Body of pancreas (tissue), 4 donors: ENCODE measurements at regions not wholly inside any gene's neighbourhood (a gene's known extent, or its start where the extent isn't known, plus 50 kb on each side); places are given as distances from the start of the nearest gene placed in this dataset.

Experiments used
- ATAC-seq: fragments of 150-250 bp; one replicate; pipeline ENCODE4 v1.9.1; 2016
- DNase-seq, 4 donors: peaks; one replicate each; pipeline ENCODE4 v3.0.0-alpha.2; 2019
- H3K27ac ChIP-seq, 4 donors: fragments of 200-600 bp; sonication (generic); 1 replicate in 3 of 4; 2 replicates in 1 of 4; pipeline versions ENCODE4 v1.5.1 to v1.6.1; 2016 to 2019; ENCODE audit warnings: mild to moderate bottlenecking in 1 of 4, mixed read lengths in 1 of 4, moderate library complexity in 1 of 4
- H3K27me3 ChIP-seq, 2 donors: fragments of 200-600 bp; sonication (generic); one replicate each; pipeline ENCODE4 v1.6.0; 2016; ENCODE audit warnings: mild to moderate bottlenecking in 1 of 2
- H3K36me3 ChIP-seq, 2 donors: fragments of 200-600 bp; sonication (generic); replicated peaks in 1 of 2; 2 replicates each; pipeline ENCODE4 v1.5.1; 2016; ENCODE audit warnings: low read depth in 2 of 2; ENCODE audit not compliant: insufficient read depth in 1 of 2
- H3K4me1 ChIP-seq: fragments of 200-600 bp; sonication (generic); one replicate; pipeline ENCODE4 v1.6.0; 2016
- H3K4me3 ChIP-seq, 2 donors: fragments of 200-600 bp; sonication (generic); 1 replicate in 1 of 2; 2 replicates in 1 of 2; pipeline ENCODE4 v1.5.1; 2016 to 2019
- H3K9me3 ChIP-seq, 3 donors: fragments of 200-600 bp; sonication (generic); 1 replicate in 2 of 3; 2 replicates in 1 of 3; pipeline ENCODE4 v1.5.1; 2016
- POLR2A ChIP-seq, 3 donors: fragments of 450-650 bp; IDR thresholded peaks; one replicate each; pipeline ENCODE4 v1.6.1; 2016; ENCODE audit warnings: antibody characterized with exemption in 3 of 3, mild to moderate bottlenecking in 2 of 3
- WGBS, 2 donors: methylation state at CpG; one replicate each; pipeline ENCODE4 v1.1.5; 2017; 5-methylcytosine and 5-hydroxymethylcytosine counted together
- intact Hi-C: fragments of 100-400 bp; cut with DNase I; formaldehyde crosslinking; loops from one replicate; pipeline ENCODE4 v1.15.1; 2023
- TF ChIP-seq, protein P1 (sequence below), 7 experiments: fragments of 450-650 bp in 4 of 7; fragments of 200-600 bp in 3 of 7; sonication (generic) in 3 of 7; IDR thresholded peaks; one replicate each; pipeline ENCODE4 v1.5.1; 2016 to 2019; ENCODE audit warnings: antibody characterized with exemption in 7 of 7

DNA sequence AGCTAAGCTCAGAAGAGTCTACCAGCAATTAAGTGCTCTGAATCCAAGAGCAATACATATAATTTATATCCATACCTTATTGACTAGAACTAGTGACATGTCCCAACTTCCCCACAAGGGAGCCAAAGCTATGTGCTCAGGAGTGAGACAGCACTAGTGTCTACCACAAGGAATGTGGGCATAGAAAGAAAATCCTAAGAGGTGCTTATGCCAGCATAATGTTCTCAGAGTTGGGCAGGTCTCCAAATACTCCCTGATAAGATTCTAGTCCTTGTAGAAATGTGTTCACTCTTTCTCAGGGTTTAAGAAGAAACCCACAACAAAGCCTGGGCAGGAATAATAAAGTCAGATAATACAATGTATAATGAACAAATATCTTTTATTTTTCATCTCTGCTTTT lies 275.1 kb downstream of the BRINP1 start:
- no peaks in the 10 kb centered on the region for H3K9me3 ChIP-seq
- H3K36me3 ChIP-seq = no peaks in the 10 kb centered on the region
- no peaks in the 10 kb centered on the region for H3K4me1 ChIP-seq
- intact Hi-C loops = no loop called here
- no peak for DNase-seq
- ATAC-seq = no peak
- TF ChIP-seq, protein P1, sequence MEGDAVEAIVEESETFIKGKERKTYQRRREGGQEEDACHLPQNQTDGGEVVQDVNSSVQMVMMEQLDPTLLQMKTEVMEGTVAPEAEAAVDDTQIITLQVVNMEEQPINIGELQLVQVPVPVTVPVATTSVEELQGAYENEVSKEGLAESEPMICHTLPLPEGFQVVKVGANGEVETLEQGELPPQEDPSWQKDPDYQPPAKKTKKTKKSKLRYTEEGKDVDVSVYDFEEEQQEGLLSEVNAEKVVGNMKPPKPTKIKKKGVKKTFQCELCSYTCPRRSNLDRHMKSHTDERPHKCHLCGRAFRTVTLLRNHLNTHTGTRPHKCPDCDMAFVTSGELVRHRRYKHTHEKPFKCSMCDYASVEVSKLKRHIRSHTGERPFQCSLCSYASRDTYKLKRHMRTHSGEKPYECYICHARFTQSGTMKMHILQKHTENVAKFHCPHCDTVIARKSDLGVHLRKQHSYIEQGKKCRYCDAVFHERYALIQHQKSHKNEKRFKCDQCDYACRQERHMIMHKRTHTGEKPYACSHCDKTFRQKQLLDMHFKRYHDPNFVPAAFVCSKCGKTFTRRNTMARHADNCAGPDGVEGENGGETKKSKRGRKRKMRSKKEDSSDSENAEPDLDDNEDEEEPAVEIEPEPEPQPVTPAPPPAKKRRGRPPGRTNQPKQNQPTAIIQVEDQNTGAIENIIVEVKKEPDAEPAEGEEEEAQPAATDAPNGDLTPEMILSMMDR (IDR thresholded peaks at IDR 0.05) = no peak
- no peak for TF ChIP-seq POLR2A (IDR thresholded peaks at IDR 0.05)
- H3K4me3 ChIP-seq = no peak overlapping the region
- no peaks in the 10 kb centered on the region for H3K27me3 ChIP-seq
- no peak overlapping the region for H3K27ac ChIP-seq

DNA sequence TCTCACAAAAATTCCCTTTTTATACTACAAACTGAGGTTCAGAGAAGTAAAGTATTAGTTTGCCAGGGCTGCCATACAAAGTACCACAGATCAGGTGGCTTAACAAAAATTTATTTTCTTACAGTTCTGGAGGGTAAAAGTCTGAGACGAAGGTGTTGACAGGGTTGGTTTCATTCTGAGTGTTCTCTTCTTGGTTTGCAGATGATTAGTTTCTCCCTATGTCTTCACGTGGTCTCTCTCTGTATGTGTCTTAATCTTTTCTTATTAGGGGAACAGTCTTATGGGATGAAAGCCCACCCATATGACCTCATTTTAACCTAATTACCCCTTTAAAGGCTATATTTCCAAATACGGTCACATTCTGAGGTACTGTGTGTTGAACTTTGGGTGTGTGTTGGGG lies 274.2 kb downstream of the BRINP1 start:
- no peak overlapping the region for H3K4me3 ChIP-seq
- WGBS, 2 donors = 49 to 51% methylated on average over 3 of the region's 3 CpGs
- ATAC-seq = no peak
- TF ChIP-seq, protein P1 (IDR thresholded peaks at IDR 0.05) = no peak
- TF ChIP-seq POLR2A (IDR thresholded peaks at IDR 0.05) = no peak
- H3K9me3 ChIP-seq = no peaks in the 10 kb centered on the region
- no peak for DNase-seq
- intact Hi-C loops = no loop called here
- H3K27me3 ChIP-seq = no peaks in the 10 kb centered on the region
- no peaks in the 10 kb centered on the region for H3K4me1 ChIP-seq
- H3K36me3 ChIP-seq = no peaks in the 10 kb centered on the region
- H3K27ac ChIP-seq = no peak overlapping the region

DNA sequence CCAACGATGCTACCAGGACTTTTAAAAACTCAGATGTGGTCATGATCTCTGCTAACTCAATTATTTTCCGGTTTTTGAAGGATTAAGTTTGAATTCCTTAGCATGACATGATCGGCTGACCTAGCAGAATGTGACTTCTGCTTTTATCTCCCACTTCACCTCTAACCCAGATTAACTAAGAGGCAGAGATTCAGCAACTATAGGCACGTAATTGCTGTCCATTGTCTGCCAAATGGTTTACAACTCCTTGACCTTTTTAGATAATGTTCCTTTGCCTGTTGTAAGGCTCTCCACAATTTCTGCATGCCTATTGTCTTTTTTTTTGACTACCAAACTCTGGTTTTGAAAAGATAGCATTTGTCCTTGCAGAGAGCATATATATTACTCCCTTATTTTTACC lies 268.2 kb downstream of the BRINP1 start:
- no peaks in the 10 kb centered on the region for H3K27me3 ChIP-seq
- intact Hi-C loops = no loop called here
- no peak overlapping the region for H3K4me3 ChIP-seq
- DNase-seq (no peak), ATAC-seq (no peak)
- no peak overlapping the region for H3K27ac ChIP-seq
- no peak for TF ChIP-seq POLR2A (IDR thresholded peaks at IDR 0.05)
- TF ChIP-seq, protein P1 (IDR thresholded peaks at IDR 0.05) = no peak
- 22 to 32% methylated on average over 4 of the region's 4 CpGs for WGBS, 2 donors
- H3K9me3 ChIP-seq = no peaks in the 10 kb centered on the region
- H3K36me3 ChIP-seq = no peaks in the 10 kb centered on the region
- no peaks in the 10 kb centered on the region for H3K4me1 ChIP-seq

DNA sequence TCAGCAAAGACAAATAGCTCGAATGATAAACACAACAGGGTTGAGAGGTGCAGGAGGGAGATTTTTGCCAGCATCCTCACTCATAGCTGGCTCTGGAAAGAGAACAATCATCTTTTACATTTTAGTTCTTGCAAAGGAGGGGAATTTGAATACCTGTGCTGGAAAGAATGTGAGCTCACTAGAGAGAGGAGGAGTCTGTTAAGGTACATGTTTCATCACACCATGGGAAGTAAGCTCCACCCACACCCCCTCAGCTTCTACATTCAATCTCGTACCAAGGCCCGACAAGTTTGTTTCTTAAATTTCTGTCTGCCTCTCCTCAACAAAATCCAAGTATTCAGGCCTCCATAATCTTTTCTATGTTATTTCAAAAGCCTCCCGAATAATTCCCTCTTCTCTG lies 254.6 kb downstream of the BRINP1 start:
- no peaks in the 10 kb centered on the region for H3K9me3 ChIP-seq
- no peaks in the 10 kb centered on the region for H3K4me1 ChIP-seq
- intact Hi-C loops = no loop called here
- H3K36me3 ChIP-seq = no peaks in the 10 kb centered on the region
- H3K4me3 ChIP-seq = no peak overlapping the region
- no peak overlapping the region for H3K27ac ChIP-seq
- DNase-seq = no peak
- ATAC-seq = no peak
- no peak for TF ChIP-seq POLR2A (IDR thresholded peaks at IDR 0.05)
- TF ChIP-seq, protein P1 (IDR thresholded peaks at IDR 0.05) = no peak
- WGBS, 2 donors = 51 to 62% methylated on average over 4 of the region's 4 CpGs
- H3K27me3 ChIP-seq = no peaks in the 10 kb centered on the region
